ENCODE measurements at regions not wholly inside any gene's neighbourhood (a gene's known extent, or its start where the extent isn't known, plus 50 kb on each side); places are given as distances from the start of the nearest gene placed in this dataset.
A peak's percentile ranks its signal among the peaks of the same experiment; 100 is the strongest.

- H3K9me3 ChIP-seq (ENCODE audit: control insufficient read depth, insufficient read depth, low read length), result no peaks in the 10 kb centered on the region
- no peaks in the 10 kb centered on the region for H4K20me1 ChIP-seq (ENCODE audit: control insufficient read depth, insufficient read depth, low read depth, low read length)
- H3K36me3 ChIP-seq (ENCODE audit: control insufficient read depth, low read length), result no peaks in the 10 kb centered on the region
- TF ChIP-seq EZH2phosphoT487 (IDR thresholded peaks at IDR 0.05; ENCODE audit: borderline replicate concordance, low read length) (no peak), CTCF (IDR thresholded peaks at IDR 0.05; ENCODE audit: low read depth, low read length, poor library complexity, severe bottlenecking) (no peak)
- no peaks in the 10 kb centered on the region for H3K4me1 ChIP-seq (ENCODE audit: control insufficient read depth, low read length)
- H3K79me2 ChIP-seq (ENCODE audit: control insufficient read depth, low read length), result no peaks in the 10 kb centered on the region
- no peaks in the 10 kb centered on the region for H3K9me2 ChIP-seq (replicated peaks; ENCODE audit: control insufficient read depth, low read length)
- no peaks in the 10 kb centered on the region for H3F3A ChIP-seq (ENCODE audit: control insufficient read depth, insufficient read depth)
- no peaks in the 10 kb centered on the region for H3K27me3 ChIP-seq (ENCODE audit: control insufficient read depth, low read length)
- H3K27ac ChIP-seq (ENCODE audit: low read depth, low read length), result no peak overlapping the region
- no peak overlapping the region for H3K4me2 ChIP-seq (ENCODE audit: low read length)
- H3K4me3 ChIP-seq (ENCODE audit: low read length), result no peak overlapping the region
Observed at GRCh38 chr10:10667466-10667865, 350.2 kb upstream of the CELF2 start.

- H3K27me3 ChIP-seq (ENCODE audit: control insufficient read depth, low read length), result no peaks in the 10 kb centered on the region
- H4K20me1 ChIP-seq (ENCODE audit: control insufficient read depth, insufficient read depth, low read depth, low read length), result no peaks in the 10 kb centered on the region
- no peak for TF ChIP-seq CTCF (IDR thresholded peaks at IDR 0.05; ENCODE audit: low read depth, low read length, poor library complexity, severe bottlenecking)
- no peak for TF ChIP-seq EZH2phosphoT487 (IDR thresholded peaks at IDR 0.05; ENCODE audit: borderline replicate concordance, low read length)
- no peaks in the 10 kb centered on the region for H3K4me1 ChIP-seq (ENCODE audit: control insufficient read depth, low read length)
- no peaks in the 10 kb centered on the region for H3F3A ChIP-seq (ENCODE audit: control insufficient read depth, insufficient read depth)
- no peaks in the 10 kb centered on the region for H3K9me3 ChIP-seq (ENCODE audit: control insufficient read depth, insufficient read depth, low read length)
- H3K4me2 ChIP-seq (ENCODE audit: low read length), result no peak overlapping the region
- H3K9me2 ChIP-seq (replicated peaks; ENCODE audit: control insufficient read depth, low read length), result no peaks in the 10 kb centered on the region
- H3K36me3 ChIP-seq (ENCODE audit: control insufficient read depth, low read length), result no peaks in the 10 kb centered on the region
- H3K79me2 ChIP-seq (ENCODE audit: control insufficient read depth, low read length), result no peaks in the 10 kb centered on the region
- H3K4me3 ChIP-seq (ENCODE audit: low read length), result no peak overlapping the region
- H3K27ac ChIP-seq (ENCODE audit: low read depth, low read length), result no peak overlapping the region
Observed at GRCh38 chr10:10676972-10677371, 340.7 kb upstream of the CELF2 start.

GRCh38 chr10:10677479-10677878 is 340.2 kb upstream of the CELF2 start:
- Histone ChIP-seq H3K4me3 (ENCODE audit: low read length) (no peak overlapping the region), H3K9me3 (ENCODE audit: control insufficient read depth, insufficient read depth, low read length) (no peaks in the 10 kb centered on the region), H3K9me2 (replicated peaks; ENCODE audit: control insufficient read depth, low read length) (no peaks in the 10 kb centered on the region; the same call in 1 of the 2 replicates), H3K79me2 (ENCODE audit: control insufficient read depth, low read length) (no peaks in the 10 kb centered on the region), H3K36me3 (ENCODE audit: control insufficient read depth, low read length) (no peaks in the 10 kb centered on the region), H3K27me3 (ENCODE audit: control insufficient read depth, low read length) (no peaks in the 10 kb centered on the region), H4K20me1 (ENCODE audit: control insufficient read depth, insufficient read depth, low read depth, low read length) (no peaks in the 10 kb centered on the region), H3F3A (ENCODE audit: control insufficient read depth, insufficient read depth) (no peaks in the 10 kb centered on the region), H3K4me1 (ENCODE audit: control insufficient read depth, low read length) (no peaks in the 10 kb centered on the region), H3K27ac (ENCODE audit: low read depth, low read length) (no peak overlapping the region), H3K4me2 (ENCODE audit: low read length) (no peak overlapping the region)
- TF ChIP-seq CTCF (IDR thresholded peaks at IDR 0.05; ENCODE audit: low read depth, low read length, poor library complexity, severe bottlenecking) (peak; percentile 45), EZH2phosphoT487 (IDR thresholded peaks at IDR 0.05; ENCODE audit: borderline replicate concordance, low read length) (no peak)

- Histone ChIP-seq H3K4me3 (ENCODE audit: low read length) (no peak overlapping the region), H3K9me3 (ENCODE audit: control insufficient read depth, insufficient read depth, low read length) (no peaks in the 10 kb centered on the region), H3K27ac (ENCODE audit: low read depth, low read length) (no peak overlapping the region), H3F3A (ENCODE audit: control insufficient read depth, insufficient read depth) (no peaks in the 10 kb centered on the region), H3K79me2 (ENCODE audit: control insufficient read depth, low read length) (no peaks in the 10 kb centered on the region), H3K4me1 (ENCODE audit: control insufficient read depth, low read length) (no peaks in the 10 kb centered on the region), H3K9me2 (replicated peaks; ENCODE audit: control insufficient read depth, low read length) (no peaks in the 10 kb centered on the region; the same call in 1 of the 2 replicates), H3K36me3 (ENCODE audit: control insufficient read depth, low read length) (no peaks in the 10 kb centered on the region), H3K27me3 (ENCODE audit: control insufficient read depth, low read length) (no peaks in the 10 kb centered on the region), H3K4me2 (ENCODE audit: low read length) (no peak overlapping the region), H4K20me1 (ENCODE audit: control insufficient read depth, insufficient read depth, low read depth, low read length) (no peaks in the 10 kb centered on the region)
- TF ChIP-seq EZH2phosphoT487 (IDR thresholded peaks at IDR 0.05; ENCODE audit: borderline replicate concordance, low read length) (no peak), CTCF (IDR thresholded peaks at IDR 0.05; ENCODE audit: low read depth, low read length, poor library complexity, severe bottlenecking) (no peak)
Observed at GRCh38 chr10:10680496-10680895, 337.2 kb upstream of the CELF2 start.

All from DOHH2 (cell line).